GM23248 (cell line): ENCODE measurements at regions not wholly inside any gene's neighbourhood (a gene's known extent, or its start where the extent isn't known, plus 50 kb on each side); places are given as distances from the start of the nearest gene placed in this dataset.

Source experiments
- DNase-seq: peaks from one replicate; pipeline ENCODE4 v3.0.0-alpha.2; 2015
- H2AFZ ChIP-seq: fragments of 200-600 bp; sonication (generic); 2 replicates; pipeline ENCODE4 v1.6.1; 2016; ENCODE audit warnings: antibody characterized with exemption
- H3F3A ChIP-seq: fragments of 200-600 bp; sonication (generic); 2 replicates; pipeline ENCODE4 v1.6.1; 2016; ENCODE audit warnings: mild to moderate bottlenecking, antibody characterized with exemption, mixed run types; ENCODE audit not compliant: insufficient read depth
- H3K27ac ChIP-seq: fragments of 200-600 bp; sonication (generic); 2 replicates; pipeline ENCODE4 v1.5.1; 2016; ENCODE audit warnings: mild to moderate bottlenecking
- H3K27me3 ChIP-seq: fragments of 200-600 bp; sonication (generic); replicated peaks from 2 replicates; pipeline ENCODE4 v1.6.1; 2016; ENCODE audit warnings: mild to moderate bottlenecking; ENCODE audit not compliant: insufficient read depth
- H3K36me3 ChIP-seq: fragments of 200-600 bp; sonication (generic); 2 replicates; pipeline ENCODE4 v1.6.1; 2016; ENCODE audit warnings: low read depth, mild to moderate bottlenecking
- H3K4me1 ChIP-seq: fragments of 200-600 bp; sonication (generic); 2 replicates; pipeline ENCODE4 v1.6.1; 2016; ENCODE audit warnings: mild to moderate bottlenecking; ENCODE audit not compliant: insufficient read depth
- H3K4me2 ChIP-seq: fragments of 200-600 bp; sonication (generic); one replicate; pipeline ENCODE4 v1.6.1; 2016; ENCODE audit warnings: mild to moderate bottlenecking; ENCODE audit not compliant: unreplicated experiment
- H3K4me3 ChIP-seq: fragments of 200-600 bp; sonication (generic); 2 replicates; pipeline ENCODE4 v1.5.1; 2016; ENCODE audit warnings: mild to moderate bottlenecking
- H3K79me2 ChIP-seq: fragments of 200-600 bp; sonication (generic); 2 replicates; pipeline ENCODE4 v1.6.1; 2016; ENCODE audit warnings: mild to moderate bottlenecking; ENCODE audit not compliant: insufficient read depth
- H3K9ac ChIP-seq: fragments of 200-600 bp; sonication (generic); 2 replicates; pipeline ENCODE4 v1.6.1; 2016; ENCODE audit warnings: mild to moderate bottlenecking
- H3K9me2 ChIP-seq: fragments of 200-600 bp; sonication (generic); 2 replicates; pipeline ENCODE4 v1.6.1; 2016; ENCODE audit warnings: mixed run types, mild to moderate bottlenecking, moderate library complexity; ENCODE audit not compliant: insufficient read depth
- H3K9me3 ChIP-seq: fragments of 200-600 bp; sonication (generic); one replicate; pipeline ENCODE4 v1.6.1; 2017; ENCODE audit warnings: low read depth
- H4K20me1 ChIP-seq: fragments of 200-600 bp; sonication (generic); 2 replicates; pipeline ENCODE4 v1.6.0; 2016; ENCODE audit not compliant: insufficient read depth
- EZH2 ChIP-seq: fragments of 200-600 bp; sonication (generic); IDR thresholded peaks from 2 replicates; pipeline ENCODE4 v1.6.1; 2018; ENCODE audit warnings: antibody characterized with exemption, mild to moderate bottlenecking; ENCODE audit not compliant: insufficient read depth, poor library complexity, severe bottlenecking
- EZH2phosphoT487 ChIP-seq: fragments of 200-600 bp; sonication (generic); IDR thresholded peaks from 2 replicates; pipeline ENCODE4 v1.6.1; 2018; ENCODE audit warnings: antibody characterized with exemption, moderate library complexity, mild to moderate bottlenecking, low read depth; ENCODE audit not compliant: insufficient read depth
- WGBS, 2 experiments: methylation state at CpG; one replicate each; pipeline ENCODE4 v1.1.6; 2015 to 2017; ENCODE audit warnings: low lambda C conversion rate in 2 of 2, low coverage in 1 of 2; ENCODE audit errors: missing lambda C conversion rate in 2 of 2; 5-methylcytosine and 5-hydroxymethylcytosine counted together
- in situ Hi-C: fragments of 300-500 bp; cut with MboI; formaldehyde crosslinking; loops from 2 replicates; pipeline ENCODE4 v1.15.0; 2020

- H3K79me2 ChIP-seq = no peaks in the 10 kb centered on the region
- DNase-seq = no peak
- no peaks in the 10 kb centered on the region for H3K36me3 ChIP-seq
- H3F3A ChIP-seq = no peaks in the 10 kb centered on the region
- no peaks in the 10 kb centered on the region for H3K9me2 ChIP-seq
- H2AFZ ChIP-seq = no peak overlapping the region
- no peaks in the 10 kb centered on the region for H3K27me3 ChIP-seq
- no peak overlapping the region for H3K27ac ChIP-seq
- H3K4me1 ChIP-seq = no peaks in the 10 kb centered on the region
- 47 to 48% methylated on average over 3 of the region's 3 CpGs for WGBS, 2 experiments
- no peaks in the 10 kb centered on the region for H3K9me3 ChIP-seq
- H3K9ac ChIP-seq = no peak overlapping the region
- no peak for TF ChIP-seq EZH2
- no peak for TF ChIP-seq EZH2phosphoT487
- in situ Hi-C loops = no loop called here
- no peaks in the 10 kb centered on the region for H4K20me1 ChIP-seq
- H3K4me2 ChIP-seq = no peak overlapping the region
- no peak overlapping the region for H3K4me3 ChIP-seq
Observed at GRCh38 chr13:86095351-86095750, 296.1 kb upstream of the SLITRK6 start.

- no peak overlapping the region for H3K4me3 ChIP-seq
- in situ Hi-C loops = no loop called here
- no peaks in the 10 kb centered on the region for H3K36me3 ChIP-seq
- H3K27me3 ChIP-seq = no peaks in the 10 kb centered on the region
- DNase-seq = no peak
- 0 to 2% methylated on average over 2 of the region's 2 CpGs for WGBS, 2 experiments
- H3K9me2 ChIP-seq = no peaks in the 10 kb centered on the region
- no peak overlapping the region for H2AFZ ChIP-seq
- no peaks in the 10 kb centered on the region for H3K4me1 ChIP-seq
- no peak overlapping the region for H3K4me2 ChIP-seq
- no peaks in the 10 kb centered on the region for H4K20me1 ChIP-seq
- H3K9ac ChIP-seq = no peak overlapping the region
- no peak overlapping the region for H3K27ac ChIP-seq
- TF ChIP-seq EZH2 = no peak
- TF ChIP-seq EZH2phosphoT487 = no peak
- no peaks in the 10 kb centered on the region for H3K9me3 ChIP-seq
- no peaks in the 10 kb centered on the region for H3F3A ChIP-seq
- H3K79me2 ChIP-seq = no peaks in the 10 kb centered on the region
Observed at GRCh38 chr13:86090181-86090580, 291.0 kb upstream of the SLITRK6 start.

- Histone ChIP-seq H2AFZ (no peak overlapping the region), H3K9me2 (no peaks in the 10 kb centered on the region), H3K4me3 (no peak overlapping the region), H3K4me2 (no peak overlapping the region), H3K36me3 (no peaks in the 10 kb centered on the region), H3F3A (no peaks in the 10 kb centered on the region), H3K4me1 (no peaks in the 10 kb centered on the region), H3K79me2 (no peaks in the 10 kb centered on the region), H3K9me3 (no peaks in the 10 kb centered on the region), H4K20me1 (no peaks in the 10 kb centered on the region), H3K9ac (no peak overlapping the region), H3K27me3 (no peaks in the 10 kb centered on the region), H3K27ac (no peak overlapping the region)
- no peak for DNase-seq
- in situ Hi-C loops = no loop called here
- TF ChIP-seq EZH2phosphoT487 (no peak), EZH2 (no peak)
Observed at GRCh38 chr13:86087244-86087643, 288.0 kb upstream of the SLITRK6 start.

- no peaks in the 10 kb centered on the region for H3K79me2 ChIP-seq
- no peaks in the 10 kb centered on the region for H3F3A ChIP-seq
- H3K9me2 ChIP-seq = no peaks in the 10 kb centered on the region
- no peak overlapping the region for H3K4me2 ChIP-seq
- in situ Hi-C loops = no loop called here
- H3K4me3 ChIP-seq = no peak overlapping the region
- DNase-seq = peak; percentile 4
- H3K9ac ChIP-seq = no peak overlapping the region
- H2AFZ ChIP-seq = no peak overlapping the region
- H3K36me3 ChIP-seq = no peaks in the 10 kb centered on the region
- H3K27ac ChIP-seq = no peak overlapping the region
- H4K20me1 ChIP-seq = no peaks in the 10 kb centered on the region
- TF ChIP-seq EZH2 = no peak
- no peak for TF ChIP-seq EZH2phosphoT487
- H3K27me3 ChIP-seq = no peaks in the 10 kb centered on the region
- H3K9me3 ChIP-seq = no peaks in the 10 kb centered on the region
- H3K4me1 ChIP-seq = no peaks in the 10 kb centered on the region
Observed at GRCh38 chr13:86085890-86086289, 286.7 kb upstream of the SLITRK6 start.

GRCh38 chr13:86082121-86082520 is 282.9 kb upstream of the SLITRK6 start:
- Histone ChIP-seq H3K9ac (no peak overlapping the region), H3F3A (no peaks in the 10 kb centered on the region), H3K27ac (no peak overlapping the region), H3K4me3 (no peak overlapping the region), H3K9me3 (no peaks in the 10 kb centered on the region), H3K9me2 (no peaks in the 10 kb centered on the region), H4K20me1 (no peaks in the 10 kb centered on the region), H3K36me3 (no peaks in the 10 kb centered on the region), H3K4me1 (no peaks in the 10 kb centered on the region), H3K27me3 (no peaks in the 10 kb centered on the region), H3K4me2 (no peak overlapping the region), H3K79me2 (no peaks in the 10 kb centered on the region), H2AFZ (no peak overlapping the region)
- DNase-seq = no peak
- in situ Hi-C loops = no loop called here
- TF ChIP-seq EZH2 = no peak
- TF ChIP-seq EZH2phosphoT487 = no peak
